HG03103 (cell line): ENCODE measurements at regions not wholly inside any gene's neighbourhood (a gene's known extent, or its start where the extent isn't known, plus 50 kb on each side); places are given as distances from the start of the nearest gene placed in this dataset.
"Not testable (repeated sequence)": the region's sequence is repeated elsewhere in the genome, so short reads cannot be mapped to it uniquely, and the experiment has no call there.

ENCODE experiments used
- ATAC-seq: cut with Tn5 transposase; IDR thresholded peaks from one replicate; pipeline ENCODE4 v1.9.1; 2021; ENCODE audit warnings: low read depth; ENCODE audit not compliant: unreplicated experiment

DNA sequence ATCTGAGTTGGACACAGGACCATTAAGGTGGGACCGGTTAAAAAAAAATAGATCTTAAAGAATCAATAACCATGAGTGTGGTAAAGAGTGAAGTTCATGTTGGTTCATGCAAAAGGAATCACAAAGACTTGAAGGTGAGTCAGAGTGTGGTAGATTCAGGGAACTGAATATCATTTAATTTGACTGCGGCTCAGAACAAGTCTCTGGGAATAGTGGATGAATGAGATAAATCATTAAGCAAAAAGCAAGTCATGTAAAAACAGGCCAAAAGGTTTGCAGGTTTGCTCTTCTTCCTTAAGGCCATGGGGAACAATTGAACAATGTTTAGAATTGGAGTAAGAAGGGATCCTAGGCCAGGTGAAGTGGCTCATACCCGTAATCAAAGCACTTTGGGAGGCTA is 385.8 kb downstream of the ETV1 start:
- no peak for ATAC-seq

DNA sequence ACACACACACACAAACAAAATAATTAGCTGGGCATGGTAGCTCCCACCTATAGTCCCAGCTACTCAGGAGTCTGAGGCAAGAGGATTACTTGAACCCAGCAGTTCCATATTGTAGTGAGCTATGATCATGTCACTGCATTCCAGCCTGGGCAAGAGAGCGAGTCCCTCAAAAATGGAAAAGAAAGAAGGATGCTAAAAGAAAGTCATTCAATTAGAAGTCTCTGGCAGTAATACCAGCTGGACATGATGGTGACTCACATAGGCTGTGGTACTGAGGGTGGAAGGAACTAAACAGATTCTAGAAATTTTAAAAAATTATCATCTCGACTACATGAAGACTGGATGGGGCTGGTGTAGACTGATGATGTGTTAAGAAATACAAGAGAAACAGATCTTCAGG is 385.3 kb downstream of the ETV1 start:
- no peak for ATAC-seq

DNA sequence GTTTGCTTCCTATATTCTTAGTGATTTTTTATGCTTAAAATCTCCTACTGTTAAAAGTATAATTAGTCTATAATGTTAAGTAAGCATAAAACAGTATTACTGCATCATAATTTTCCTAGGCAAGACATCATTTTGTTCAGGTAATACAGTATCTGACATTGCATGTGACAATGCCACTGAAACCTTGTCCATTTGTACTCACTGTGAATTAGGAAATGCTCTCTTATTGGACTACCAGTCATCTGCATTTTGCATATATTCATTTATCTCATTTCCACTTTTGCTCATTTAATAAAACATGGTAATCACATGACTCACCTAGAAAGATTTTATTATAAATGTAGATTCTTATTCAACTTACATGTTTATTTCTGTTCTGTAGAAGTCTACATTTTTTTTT is 379.1 kb downstream of the ETV1 start:
- no peak for ATAC-seq

- no peak for ATAC-seq
These were observed 373.8 kb downstream of the ETV1 start for GRCh38 chr7:13615679-13616078.

GRCh38 chr7:13627455-13627854 is 362.0 kb downstream of the ETV1 start:
- ATAC-seq: no peak

- no peak for ATAC-seq
These were observed 361.0 kb downstream of the ETV1 start for GRCh38 chr7:13628239-13629001.

DNA sequence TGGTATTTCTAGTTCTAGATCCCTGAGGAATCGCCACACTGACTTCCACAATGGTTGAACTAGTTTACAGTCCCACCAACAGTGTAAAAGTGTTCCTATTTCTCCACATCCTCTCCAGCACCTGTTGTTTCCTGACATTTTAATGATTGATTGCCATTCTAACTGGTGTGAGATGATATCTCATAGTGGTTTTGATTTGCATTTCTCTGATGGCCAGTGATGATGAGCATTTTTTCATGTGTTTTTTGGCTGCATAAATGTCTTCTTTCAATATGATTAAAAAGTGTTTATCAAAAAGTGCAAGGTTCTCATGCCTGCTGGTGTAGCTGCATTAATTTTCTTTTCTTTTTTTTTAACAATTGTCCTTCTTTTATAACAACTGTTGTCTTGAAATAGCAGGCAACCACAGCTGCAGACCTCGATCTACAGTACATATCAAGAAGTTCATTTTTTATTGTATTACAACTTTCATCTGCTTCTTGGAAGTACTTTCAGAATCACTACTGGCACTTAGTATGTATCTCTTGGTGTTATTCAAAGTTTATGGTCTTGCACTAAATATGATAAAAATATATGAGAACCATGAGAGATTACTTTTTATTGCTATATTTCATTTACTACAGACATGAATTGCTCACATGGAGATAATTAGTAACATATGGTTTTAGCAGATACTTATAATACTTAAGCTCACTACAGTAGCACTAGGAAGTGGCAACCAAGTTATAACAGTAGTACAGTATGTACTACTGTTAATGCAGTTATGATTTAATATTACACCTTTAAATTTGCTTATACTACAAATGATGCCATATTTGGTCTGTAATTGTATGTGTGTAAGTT is 358.0 kb downstream of the ETV1 start:
- ATAC-seq: not testable (repeated sequence)

DNA sequence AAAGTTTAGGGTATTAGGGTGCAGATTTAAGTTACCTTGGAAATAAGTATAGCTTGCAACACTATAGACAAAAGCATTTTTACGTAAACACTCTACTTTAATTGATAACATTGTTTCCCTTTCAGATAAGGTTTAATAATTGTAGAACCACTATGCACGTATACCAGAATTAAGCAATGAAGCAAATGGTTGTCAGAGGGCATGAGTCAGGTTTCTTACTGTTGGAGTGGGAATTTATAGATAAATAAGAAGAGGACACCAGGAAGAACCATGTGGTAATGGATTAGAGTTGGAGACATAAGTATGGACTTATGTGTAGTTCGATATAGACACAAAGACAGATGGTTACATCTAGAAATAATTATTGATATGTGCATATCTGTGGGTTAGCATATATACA is 355.6 kb downstream of the ETV1 start:
- ATAC-seq: no peak

GRCh38 chr7:13639396-13639795 is 350.1 kb downstream of the ETV1 start:
- ATAC-seq: no peak

DNA sequence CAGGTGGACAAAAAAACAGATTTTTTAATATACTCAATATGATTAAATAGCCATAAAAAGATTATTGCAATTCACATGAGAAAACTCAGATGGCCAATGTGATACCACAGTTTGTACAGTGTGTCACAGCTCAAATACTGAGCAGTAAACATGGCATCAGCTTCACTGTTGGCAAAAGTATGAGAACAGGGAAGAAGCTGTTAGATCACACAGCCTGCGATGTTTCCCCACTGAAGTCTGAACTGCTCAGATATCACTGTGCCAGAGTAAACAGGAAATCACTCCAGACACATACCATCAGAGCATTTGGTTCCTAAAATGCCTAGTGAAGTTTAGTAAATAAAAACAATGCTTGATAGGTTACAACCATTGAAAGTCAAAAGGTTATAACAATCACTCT is 347.8 kb downstream of the ETV1 start:
- ATAC-seq: no peak

DNA sequence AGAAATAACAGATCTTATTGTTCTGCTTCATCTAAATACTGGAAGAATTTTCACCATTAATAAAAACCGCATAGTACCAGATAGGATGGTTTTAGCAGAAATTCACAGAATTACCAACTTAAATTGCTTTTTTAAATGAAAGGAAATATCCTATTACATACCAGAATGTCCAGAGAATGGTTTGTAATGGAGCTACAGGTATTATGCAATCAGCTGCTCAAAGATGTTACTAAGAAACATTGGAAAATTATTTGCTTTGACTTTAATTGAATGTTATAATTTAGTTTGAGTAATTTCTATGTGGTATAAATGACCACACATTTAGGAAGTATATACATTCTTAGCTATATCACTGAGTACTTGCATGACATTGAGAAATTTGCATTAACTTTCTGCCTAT is 338.3 kb downstream of the ETV1 start:
- no peak for ATAC-seq

GRCh38 chr7:13656330-13656729 is 333.1 kb downstream of the ETV1 start:
- no peak for ATAC-seq

DNA sequence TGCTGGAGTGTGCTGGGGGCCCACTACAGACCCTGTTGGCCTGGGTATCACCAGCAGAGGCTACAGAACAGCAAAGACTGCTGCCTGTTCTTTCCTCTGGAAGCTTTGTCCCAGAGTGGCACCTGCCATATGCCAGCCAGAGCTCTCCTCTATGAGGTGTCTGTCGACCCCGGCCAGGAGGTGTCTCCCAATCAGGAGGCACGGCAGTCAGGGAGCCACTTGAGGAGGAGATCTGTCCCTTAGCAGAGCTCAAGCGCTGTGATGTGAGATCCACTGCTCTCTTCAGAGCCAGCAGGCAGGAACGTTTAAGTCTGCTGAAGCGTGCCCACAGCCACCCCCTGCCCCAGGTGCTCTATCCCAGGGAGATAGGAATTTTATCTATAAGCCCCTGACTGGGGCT is 316.2 kb downstream of the ETV1 start:
- no peak for ATAC-seq

GRCh38 chr7:13682626-13683025 is 306.8 kb downstream of the ETV1 start:
- ATAC-seq: no peak

DNA sequence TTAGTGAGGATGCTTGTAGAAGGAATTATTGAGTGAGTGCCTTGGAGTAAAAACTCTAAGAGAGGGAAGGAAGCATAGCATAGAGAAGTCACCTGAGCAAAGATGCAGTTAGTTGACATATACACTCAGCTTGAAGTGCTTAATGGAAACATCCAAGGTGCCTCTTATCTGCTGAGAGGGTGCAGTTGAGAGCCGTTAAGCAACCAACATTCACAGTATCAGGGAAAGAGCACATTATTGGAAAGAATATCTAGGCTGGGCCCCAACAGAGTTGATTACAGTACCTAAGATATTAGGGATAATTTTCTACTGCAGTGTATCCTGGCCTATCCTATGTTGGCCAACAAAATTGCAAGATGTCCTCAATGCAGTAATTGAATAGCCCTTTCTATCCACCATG is 302.0 kb downstream of the ETV1 start:
- ATAC-seq: no peak

DNA sequence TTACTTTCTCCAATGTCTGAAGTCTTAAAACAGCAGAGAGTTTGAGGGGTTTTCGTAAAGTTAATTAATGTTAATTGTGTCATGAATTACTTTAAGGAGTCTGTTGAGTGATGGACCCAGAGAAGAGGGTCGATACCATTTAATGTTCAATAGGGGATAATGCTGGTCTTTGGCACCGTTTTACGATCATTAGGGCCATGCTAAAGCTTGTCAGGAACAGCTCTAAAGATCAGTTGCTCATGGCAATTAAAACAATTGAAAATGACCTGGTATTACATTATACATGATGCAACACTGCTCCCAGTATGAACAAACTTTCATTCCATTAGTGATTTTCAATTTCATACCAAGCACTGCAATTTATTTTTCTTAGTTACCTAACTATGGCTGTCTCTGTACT is 296.9 kb downstream of the ETV1 start:
- no peak for ATAC-seq

DNA sequence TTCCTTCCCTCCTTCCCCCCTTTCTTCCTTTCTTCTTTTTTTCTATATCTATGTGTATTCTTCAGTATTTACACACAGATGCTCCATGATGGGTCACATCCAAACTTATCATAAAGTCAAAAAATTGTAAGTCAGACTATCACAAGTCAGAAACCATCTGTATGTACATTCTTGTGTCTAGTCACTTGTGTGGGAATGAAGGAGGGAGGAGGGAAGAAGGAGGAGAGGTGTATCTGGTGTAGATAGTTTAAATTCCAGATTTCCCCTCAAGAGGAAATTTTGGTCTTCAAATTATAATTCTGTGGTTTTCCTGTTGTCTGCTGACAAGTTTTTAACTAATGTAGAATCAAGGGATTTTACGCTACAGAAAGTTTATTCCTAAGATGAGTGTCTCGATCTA is 287.2 kb downstream of the ETV1 start:
- ATAC-seq: no peak

GRCh38 chr7:13708670-13709069 is 280.8 kb downstream of the ETV1 start:
- ATAC-seq: no peak

GRCh38 chr7:13713092-13713491 is 276.4 kb downstream of the ETV1 start:
- ATAC-seq: no peak

DNA sequence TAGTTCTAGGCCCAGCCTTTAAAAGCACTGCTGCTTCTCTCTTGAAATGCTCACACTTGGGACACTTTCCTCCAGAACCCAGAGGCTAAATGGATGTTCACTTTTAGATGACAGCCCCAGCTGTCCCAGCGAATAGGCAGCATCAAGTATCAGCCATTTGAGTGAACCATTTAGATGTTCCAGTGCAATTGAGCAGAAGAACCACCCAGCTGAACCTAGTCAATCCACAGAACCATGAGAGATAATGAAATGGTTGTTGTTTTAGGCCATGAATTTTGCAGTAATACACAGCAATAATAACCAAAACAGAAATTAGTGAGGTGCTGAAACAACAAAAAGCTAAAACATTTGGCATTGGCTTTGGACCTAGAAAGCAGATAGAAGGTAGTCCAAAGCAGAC is 273.9 kb downstream of the ETV1 start:
- ATAC-seq: no peak

GRCh38 chr7:13717031-13717430 is 272.4 kb downstream of the ETV1 start:
- ATAC-seq: no peak
